Endodermal cell (in vitro differentiated cells): ENCODE measurements at regions not wholly inside any gene's neighbourhood (a gene's known extent, or its start where the extent isn't known, plus 50 kb on each side); places are given as distances from the start of the nearest gene placed in this dataset.

Experiments
- DNase-seq: peaks from one replicate; pipeline ENCODE4 v3.0.0-alpha.2; 2017
- H3K27ac ChIP-seq: 2 replicates; pipeline ENCODE4 v1.5.1; 2013; ENCODE audit warnings: mild to moderate bottlenecking, low read depth, low read length, moderate library complexity
- H3K27me3 ChIP-seq: 2 replicates; pipeline ENCODE4 v1.6.1; 2013; ENCODE audit warnings: mild to moderate bottlenecking, low read length, moderate library complexity; ENCODE audit not compliant: insufficient read depth, control insufficient read depth, poor library complexity, severe bottlenecking
- H3K36me3 ChIP-seq: 2 replicates; pipeline ENCODE4 v1.7.0; 2013; ENCODE audit warnings: mild to moderate bottlenecking, low read length, moderate library complexity; ENCODE audit not compliant: control insufficient read depth, insufficient read depth
- H3K4me1 ChIP-seq: one replicate; pipeline ENCODE4 v1.7.0; 2013; ENCODE audit warnings: low read length; ENCODE audit not compliant: control insufficient read depth, insufficient read depth
- H3K4me3 ChIP-seq: 2 replicates; pipeline ENCODE4 v1.5.1; 2013; ENCODE audit warnings: mild to moderate bottlenecking, low read length, moderate library complexity
- H3K9ac ChIP-seq: 2 replicates; pipeline ENCODE4 v1.6.1; 2013; ENCODE audit warnings: mild to moderate bottlenecking, low read length, moderate library complexity; ENCODE audit not compliant: poor library complexity, severe bottlenecking; ENCODE audit errors: extremely low read depth
- H3K9me3 ChIP-seq: 2 replicates; pipeline ENCODE4 v1.6.1; 2013; ENCODE audit warnings: mild to moderate bottlenecking, low read length, moderate library complexity; ENCODE audit not compliant: control insufficient read depth
- H3K27ac Mint-ChIP-seq: 2 replicates; pipeline ENCODE4 v1.8.0; 2020; ENCODE audit warnings: mixed read lengths
- H3K27me3 Mint-ChIP-seq: 2 replicates; pipeline ENCODE4 v1.8.0; 2021; ENCODE audit warnings: mild to moderate bottlenecking, mixed read lengths; ENCODE audit not compliant: insufficient read depth
- H3K36me3 Mint-ChIP-seq: 2 replicates; pipeline ENCODE4 v1.8.0; 2020; ENCODE audit warnings: low read depth, mixed read lengths
- H3K4me1 Mint-ChIP-seq: 2 replicates; pipeline ENCODE4 v1.8.0; 2020; ENCODE audit warnings: mixed read lengths
- H3K4me3 Mint-ChIP-seq: 2 replicates; pipeline ENCODE4 v1.8.0; 2020; ENCODE audit warnings: mild to moderate bottlenecking, moderate library complexity, mixed read lengths
- H3K9me3 Mint-ChIP-seq: 2 replicates; pipeline ENCODE4 v1.8.0; 2020; ENCODE audit warnings: mild to moderate bottlenecking, mixed read lengths
- WGBS, 2 experiments: methylation state at CpG; one replicate each; pipeline versions ENCODE4 v1.1.5 to v1.1.7; 2013; ENCODE audit warnings: missing lambda C conversion rate in 2 of 2, mixed read lengths in 1 of 2; ENCODE audit not compliant: insufficient coverage in 1 of 2, insufficient read length in 1 of 2; 5-methylcytosine and 5-hydroxymethylcytosine counted together
- TF ChIP-seq, protein P1 (sequence below): fragments of 200-600 bp; sonication (generic); conservative IDR thresholded peaks from 2 replicates; pipeline ENCODE4 v1.5.0; 2021; ENCODE audit warnings: antibody characterized with exemption, mild to moderate bottlenecking

DNA sequence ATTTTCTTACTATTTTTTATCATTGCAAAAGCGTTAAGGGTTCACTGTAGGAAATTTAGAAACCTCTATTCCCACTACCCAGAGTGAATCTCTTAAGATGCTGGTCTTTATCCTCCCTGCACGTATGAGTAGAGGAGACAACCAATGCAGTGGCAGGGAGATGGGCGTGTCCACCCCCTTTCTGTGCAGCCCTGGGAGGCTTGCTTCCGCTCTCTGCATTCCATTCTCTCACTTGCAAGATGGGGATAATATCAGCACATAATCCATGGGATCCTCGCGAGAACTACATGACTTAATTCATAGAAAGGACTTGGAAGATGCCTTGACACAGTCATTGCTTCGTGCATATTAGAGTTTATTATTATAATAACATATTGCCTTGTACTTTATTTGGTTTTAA, 196.2 kb downstream of the KLF6 start:
- H3K36me3 Mint-ChIP-seq, result no peaks in the 10 kb centered on the region
- 77 to 86% methylated on average over 3 to 6 of the region's 7 CpGs for WGBS, 2 experiments
- no peaks in the 10 kb centered on the region for H3K9me3 Mint-ChIP-seq

DNA sequence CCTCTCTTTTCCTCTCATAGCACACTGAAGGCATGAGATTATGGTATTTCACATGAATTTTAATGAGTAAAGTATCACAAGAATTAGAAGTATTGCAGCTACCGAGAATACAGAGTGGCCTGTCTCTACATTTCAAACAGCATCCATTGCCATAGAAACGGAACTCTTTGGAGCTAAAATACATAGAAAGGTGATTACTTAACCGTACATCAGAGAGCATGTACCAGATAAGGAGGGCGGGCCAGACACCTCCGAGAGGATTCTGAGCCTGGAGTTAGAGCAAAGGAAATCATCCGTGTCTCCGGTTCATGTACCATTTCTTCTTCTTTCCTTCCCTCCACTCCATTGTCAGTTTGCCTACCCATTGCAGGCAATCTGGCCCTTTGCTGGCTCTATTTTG, 196.7 kb downstream of the KLF6 start:
- Mint-ChIP-seq H3K4me1 (no peaks in the 10 kb centered on the region), H3K27me3 (no peaks in the 10 kb centered on the region), H3K27ac (no peak overlapping the region), H3K9me3 (no peaks in the 10 kb centered on the region), H3K36me3 (no peaks in the 10 kb centered on the region), H3K4me3 (no peak overlapping the region)
- H3K27me3 ChIP-seq, result no peaks in the 10 kb centered on the region
- 88 to 92% methylated on average over 3 to 7 of the region's 7 CpGs for WGBS, 2 experiments
- no peak overlapping the region for H3K4me3 ChIP-seq
- H3K4me1 ChIP-seq, result no peaks in the 10 kb centered on the region
- H3K27ac ChIP-seq, result no peak overlapping the region
- TF ChIP-seq, protein P1, sequence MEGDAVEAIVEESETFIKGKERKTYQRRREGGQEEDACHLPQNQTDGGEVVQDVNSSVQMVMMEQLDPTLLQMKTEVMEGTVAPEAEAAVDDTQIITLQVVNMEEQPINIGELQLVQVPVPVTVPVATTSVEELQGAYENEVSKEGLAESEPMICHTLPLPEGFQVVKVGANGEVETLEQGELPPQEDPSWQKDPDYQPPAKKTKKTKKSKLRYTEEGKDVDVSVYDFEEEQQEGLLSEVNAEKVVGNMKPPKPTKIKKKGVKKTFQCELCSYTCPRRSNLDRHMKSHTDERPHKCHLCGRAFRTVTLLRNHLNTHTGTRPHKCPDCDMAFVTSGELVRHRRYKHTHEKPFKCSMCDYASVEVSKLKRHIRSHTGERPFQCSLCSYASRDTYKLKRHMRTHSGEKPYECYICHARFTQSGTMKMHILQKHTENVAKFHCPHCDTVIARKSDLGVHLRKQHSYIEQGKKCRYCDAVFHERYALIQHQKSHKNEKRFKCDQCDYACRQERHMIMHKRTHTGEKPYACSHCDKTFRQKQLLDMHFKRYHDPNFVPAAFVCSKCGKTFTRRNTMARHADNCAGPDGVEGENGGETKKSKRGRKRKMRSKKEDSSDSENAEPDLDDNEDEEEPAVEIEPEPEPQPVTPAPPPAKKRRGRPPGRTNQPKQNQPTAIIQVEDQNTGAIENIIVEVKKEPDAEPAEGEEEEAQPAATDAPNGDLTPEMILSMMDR, result no peak
- H3K36me3 ChIP-seq, result no peaks in the 10 kb centered on the region
- no peaks in the 10 kb centered on the region for H3K9me3 ChIP-seq
- DNase-seq, result no peak
- no peak overlapping the region for H3K9ac ChIP-seq

More for the DNA sequence above, 196.2 kb downstream of the KLF6 start:
- Histone ChIP-seq H3K27ac (no peak overlapping the region), H3K9me3 (no peaks in the 10 kb centered on the region), H3K4me1 (no peaks in the 10 kb centered on the region), H3K9ac (no peak overlapping the region), H3K4me3 (no peak overlapping the region), H3K27me3 (no peaks in the 10 kb centered on the region), H3K36me3 (no peaks in the 10 kb centered on the region)
- H3K4me1 Mint-ChIP-seq, result no peaks in the 10 kb centered on the region
- no peak overlapping the region for H3K4me3 Mint-ChIP-seq
- no peak overlapping the region for H3K27ac Mint-ChIP-seq
- no peaks in the 10 kb centered on the region for H3K27me3 Mint-ChIP-seq
- DNase-seq, result no peak
- TF ChIP-seq, protein P1, result no peak

DNA sequence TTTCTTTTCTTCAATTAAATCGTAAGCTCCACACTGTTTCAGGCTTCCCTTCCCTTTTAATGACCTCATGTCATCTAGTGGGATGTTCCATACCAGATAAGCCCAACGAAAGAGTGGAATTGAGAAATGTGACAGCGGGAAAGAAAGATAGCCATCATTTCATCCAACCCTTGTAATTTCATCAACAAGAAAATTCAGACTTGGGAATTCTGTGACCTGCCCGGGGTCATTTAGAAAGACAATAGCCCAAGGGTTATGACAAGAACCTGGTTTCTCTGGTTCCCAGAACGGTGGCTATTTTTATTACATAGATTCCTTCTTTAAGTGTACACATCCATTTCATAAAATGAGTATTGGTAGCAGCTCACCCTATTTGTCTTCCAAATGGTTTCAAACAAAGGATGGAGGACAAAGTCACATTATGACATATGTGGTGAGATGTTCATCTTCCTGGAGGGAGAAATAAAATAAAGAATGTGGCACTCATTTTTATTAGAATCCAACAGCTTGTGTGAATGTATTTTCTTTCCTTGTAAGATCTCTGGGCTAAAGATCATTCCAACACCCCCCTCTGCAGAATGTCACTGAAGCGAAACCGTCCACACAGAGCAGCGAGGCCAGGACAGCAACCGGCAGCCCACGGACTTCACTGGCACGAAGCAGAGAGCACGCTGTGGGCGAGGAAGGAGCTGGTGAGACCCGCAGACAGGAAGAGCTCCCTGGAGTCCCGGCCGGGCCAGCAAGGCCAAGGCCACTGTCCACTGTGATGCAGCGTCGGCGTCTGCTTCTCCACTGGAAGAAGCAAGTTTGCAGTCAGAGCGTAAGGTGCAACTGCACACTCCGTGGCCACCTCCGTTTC, 199.9 kb downstream of the KLF6 start:
- H3K4me1 Mint-ChIP-seq, result no peaks in the 10 kb centered on the region
- TF ChIP-seq, protein P1, result no peak
- H3K4me1 ChIP-seq, result no peaks in the 10 kb centered on the region
- H3K27me3 Mint-ChIP-seq, result no peaks in the 10 kb centered on the region
- H3K27ac Mint-ChIP-seq, result no peak overlapping the region
- no peak overlapping the region for H3K4me3 Mint-ChIP-seq
- no peak overlapping the region for H3K9ac ChIP-seq
- 87 to 94% methylated on average over 13 to 22 of the region's 22 CpGs for WGBS, 2 experiments
- no peak overlapping the region for H3K4me3 ChIP-seq
- no peak overlapping the region for H3K27ac ChIP-seq
- H3K36me3 Mint-ChIP-seq, result no peaks in the 10 kb centered on the region
- H3K36me3 ChIP-seq, result no peaks in the 10 kb centered on the region
- no peaks in the 10 kb centered on the region for H3K9me3 Mint-ChIP-seq
- no peak for DNase-seq
- H3K9me3 ChIP-seq, result no peaks in the 10 kb centered on the region
- H3K27me3 ChIP-seq, result no peaks in the 10 kb centered on the region
